GM19099 (cell line): ENCODE measurements at regions not wholly inside any gene's neighbourhood (a gene's known extent, or its start where the extent isn't known, plus 50 kb on each side); places are given as distances from the start of the nearest gene placed in this dataset.

Source experiments
- POLR2A ChIP-seq: IDR thresholded peaks from 3 replicates; pipeline ENCODE4 v1.6.1; 2011; ENCODE audit warnings: low read depth; ENCODE audit not compliant: insufficient read length; ENCODE audit errors: extremely low read depth

DNA sequence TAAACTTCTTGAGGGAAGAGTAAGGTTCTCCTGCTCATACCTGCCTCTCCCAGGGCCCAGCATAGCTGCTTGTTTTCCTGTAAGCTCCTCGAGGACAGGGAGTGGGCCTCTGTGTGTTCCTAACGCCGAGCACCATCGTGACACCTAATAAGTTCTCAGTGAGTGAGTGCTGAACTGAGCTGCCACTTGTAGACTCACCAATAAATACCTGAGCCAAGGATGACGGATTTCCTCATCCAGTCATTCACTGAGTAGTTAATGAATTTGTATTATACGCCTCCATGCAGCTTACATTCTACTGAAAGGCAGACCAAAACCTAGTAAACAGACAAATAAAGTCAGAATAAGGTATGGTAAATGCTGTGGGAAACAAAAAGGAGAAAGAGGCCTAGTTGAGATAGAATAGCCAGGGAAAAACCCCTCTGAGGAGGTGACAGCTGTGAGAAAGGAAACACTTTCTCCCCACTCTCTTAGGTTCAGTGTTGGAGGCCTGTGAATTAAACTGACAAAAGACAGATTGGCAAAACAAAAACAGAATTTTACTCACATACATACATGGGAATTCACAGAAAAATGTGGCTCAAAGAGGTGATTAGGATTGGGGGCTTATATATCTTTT, 138.6 kb downstream of the B3GNT2 start:
- TF ChIP-seq POLR2A = no peak

DNA sequence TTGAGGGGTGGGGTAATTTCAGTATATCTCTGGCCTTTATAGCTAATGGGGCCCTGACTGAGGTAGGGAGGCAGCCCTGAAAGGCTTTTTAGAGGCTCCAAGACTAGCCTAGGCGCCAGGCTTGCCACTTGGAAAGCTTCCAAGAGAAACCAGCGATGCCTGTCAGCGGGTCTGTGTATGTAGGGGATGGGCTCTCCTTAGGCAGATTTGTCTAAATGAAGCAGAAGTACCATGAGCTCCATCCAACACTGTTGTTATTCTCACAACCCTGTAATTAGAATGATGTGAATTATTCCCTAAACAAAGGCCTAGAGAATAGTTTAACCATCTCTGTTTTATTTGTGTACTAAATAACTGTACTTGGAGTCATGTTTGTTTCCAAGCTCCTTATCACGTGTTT, 138.1 kb downstream of the B3GNT2 start:
- no peak for TF ChIP-seq POLR2A

DNA sequence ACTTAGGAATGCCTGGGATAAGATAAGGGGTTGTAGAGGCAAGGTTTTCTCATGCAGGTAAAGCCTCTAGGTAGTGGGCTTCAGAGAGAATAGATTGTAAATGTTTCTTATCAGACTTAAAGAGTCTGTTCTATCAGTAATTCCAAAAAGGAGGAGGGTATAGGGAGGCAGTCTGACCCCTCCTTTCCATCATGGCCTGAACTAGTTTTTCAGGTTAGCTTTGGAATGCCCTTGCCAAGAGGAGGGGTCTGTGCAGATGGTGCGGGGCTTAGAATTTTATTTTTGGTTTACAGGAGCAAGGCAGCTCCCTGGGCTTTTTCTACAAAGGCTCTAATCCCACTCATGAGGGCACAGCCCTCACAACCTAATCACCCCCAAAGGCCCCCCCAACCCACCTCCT, 135.0 kb downstream of the B3GNT2 start:
- no peak for TF ChIP-seq POLR2A

DNA sequence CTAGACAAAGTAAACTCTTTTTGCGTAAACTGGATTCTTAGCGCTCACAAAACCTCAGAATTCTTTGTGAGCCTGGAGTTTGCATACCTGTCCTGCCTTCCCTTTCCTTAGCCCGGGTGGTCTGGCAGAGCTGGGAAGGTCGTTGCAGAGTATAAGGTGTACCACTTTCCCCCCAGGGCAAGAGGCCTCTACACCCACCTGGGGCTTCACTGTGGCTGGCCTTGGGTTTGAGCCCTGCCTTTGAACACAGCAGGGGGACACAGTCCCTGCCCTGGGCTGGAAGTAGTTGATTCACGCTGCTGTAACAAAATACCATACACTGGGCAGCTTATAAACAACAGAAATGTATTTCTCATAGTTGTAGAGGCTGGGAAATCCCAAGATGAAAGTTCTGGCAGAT, 133.9 kb downstream of the B3GNT2 start:
- TF ChIP-seq POLR2A = no peak

DNA sequence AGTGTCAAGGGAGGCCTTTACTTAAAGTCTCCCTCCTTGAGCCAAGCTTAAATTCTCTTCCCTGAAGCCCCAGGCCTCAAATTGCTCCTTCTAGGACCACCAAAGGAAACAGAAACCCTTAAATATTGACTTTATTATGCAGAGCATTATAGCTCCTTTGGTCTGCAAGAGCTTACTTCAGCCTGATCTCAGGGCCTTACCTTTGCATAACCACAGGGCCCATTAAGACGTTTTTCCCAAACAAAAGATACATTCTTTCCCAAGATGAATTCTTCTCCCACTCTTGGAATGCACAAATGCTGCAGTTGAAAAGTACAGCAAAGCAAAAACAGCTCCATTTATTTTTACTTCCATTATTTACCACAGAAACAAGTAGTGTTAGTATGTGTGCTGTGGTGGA, 130.8 kb downstream of the B3GNT2 start:
- no peak for TF ChIP-seq POLR2A

DNA sequence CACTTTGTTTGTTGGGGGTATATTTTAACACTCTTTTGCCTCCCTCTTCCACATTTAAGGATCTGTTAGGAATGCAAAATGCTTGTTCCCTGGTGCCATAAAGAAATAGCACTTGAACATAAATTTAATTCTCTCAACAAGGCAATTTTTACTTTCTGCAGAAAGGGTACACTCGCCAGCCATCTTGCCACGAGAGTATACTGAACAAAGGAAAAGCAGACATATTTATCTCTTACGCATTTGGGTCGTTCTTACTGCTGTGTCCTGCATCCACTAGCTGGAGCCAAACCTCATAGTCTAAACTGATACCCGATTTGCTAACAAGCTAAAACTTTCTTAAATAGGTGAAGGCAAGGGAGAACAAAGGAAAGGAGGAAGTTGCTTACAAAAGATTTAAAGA, 129.5 kb downstream of the B3GNT2 start:
- TF ChIP-seq POLR2A = no peak

DNA sequence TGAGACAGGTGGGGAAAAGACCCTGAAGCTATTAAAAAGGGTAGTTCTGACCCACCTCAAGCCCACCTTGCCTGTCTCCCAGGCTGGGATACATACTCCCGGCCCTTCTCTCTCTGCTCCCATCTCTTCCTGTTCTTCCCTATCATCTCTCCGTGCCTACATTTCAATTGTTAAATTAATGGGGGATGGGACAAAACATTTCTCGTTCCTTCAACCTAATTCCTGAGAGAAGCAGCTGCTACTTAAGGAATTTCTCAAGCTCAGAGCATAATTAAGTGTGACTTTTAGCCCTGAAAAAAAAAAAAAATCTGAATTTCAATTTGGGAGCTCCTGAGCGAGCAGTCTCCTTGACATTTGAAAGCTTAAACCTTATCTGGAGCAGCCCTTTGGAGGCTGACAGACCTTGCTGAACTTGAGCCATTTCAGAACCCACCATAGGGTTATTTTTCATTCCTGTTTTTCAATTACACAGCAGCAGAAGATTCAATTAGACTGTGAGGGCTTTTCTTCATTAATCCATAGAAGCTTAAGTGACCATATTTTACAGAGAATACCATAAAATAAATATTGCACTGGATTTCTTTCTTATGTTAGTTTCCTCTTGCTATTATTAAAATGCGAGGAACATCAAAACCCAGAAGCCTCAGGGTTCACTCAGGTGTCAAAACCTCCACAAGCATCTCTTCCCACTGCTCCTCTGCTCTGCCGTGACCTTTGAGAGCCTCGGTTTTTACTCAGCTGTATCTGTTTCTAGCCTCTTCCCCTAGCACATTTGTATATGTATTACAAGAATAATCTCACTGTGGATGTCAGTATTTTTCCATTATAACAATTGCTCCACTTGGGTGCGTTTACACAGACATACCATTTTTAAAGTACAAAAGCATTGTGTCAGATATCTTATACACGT, 125.7 kb downstream of the B3GNT2 start:
- TF ChIP-seq POLR2A = no peak

DNA sequence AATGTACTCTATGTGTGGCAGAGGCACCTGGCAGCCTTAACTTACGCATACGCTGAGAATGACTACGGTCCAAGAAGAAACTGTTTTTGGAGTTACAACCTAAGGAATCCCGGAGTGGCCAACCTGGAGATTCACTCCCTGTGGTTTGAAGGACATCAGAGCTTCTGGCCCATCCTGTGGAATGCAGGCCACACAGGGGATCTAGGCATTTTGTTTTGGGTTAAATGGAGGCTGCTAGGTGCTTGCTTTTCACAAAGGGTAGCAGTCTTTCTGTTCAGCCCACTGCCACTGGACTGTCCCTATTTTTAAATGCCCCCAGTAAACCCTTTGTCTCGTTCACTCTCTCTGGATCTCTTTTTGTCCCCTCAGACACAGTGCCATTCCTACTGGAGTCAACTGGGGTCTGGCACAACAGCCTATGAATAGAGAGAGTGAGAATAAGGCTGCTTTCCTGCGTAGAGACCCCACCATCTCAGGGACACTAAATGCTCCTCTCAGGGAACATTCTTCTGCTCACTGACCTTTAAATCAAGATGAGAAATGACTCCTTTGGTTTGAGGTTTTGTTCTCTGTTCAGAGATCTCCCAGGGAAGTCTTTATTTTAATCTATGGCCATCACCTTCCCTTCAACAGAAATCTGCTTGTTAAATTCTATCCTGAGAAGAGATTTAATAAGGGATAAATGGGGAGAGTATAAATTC, 124.9 kb downstream of the B3GNT2 start:
- no peak for TF ChIP-seq POLR2A

DNA sequence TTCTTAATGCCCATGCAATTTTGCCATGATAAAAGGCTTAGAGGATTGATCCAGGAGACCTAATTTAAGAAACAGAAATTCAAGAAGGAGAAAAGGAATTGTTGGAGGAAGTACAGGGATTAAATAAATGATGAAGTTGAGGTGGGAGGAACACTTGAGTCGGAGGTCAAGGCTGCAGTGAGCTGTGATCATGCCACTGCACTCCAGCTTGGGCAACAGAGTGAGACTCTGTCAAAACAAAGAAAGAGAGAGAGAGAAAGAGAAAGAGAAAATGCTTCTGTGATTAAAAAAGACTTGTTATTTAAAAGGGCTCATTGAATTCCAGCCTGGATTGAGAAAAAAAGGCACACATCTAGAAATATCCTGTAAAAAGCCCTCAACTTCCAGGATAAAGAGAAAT, 123.2 kb downstream of the B3GNT2 start:
- TF ChIP-seq POLR2A = no peak

DNA sequence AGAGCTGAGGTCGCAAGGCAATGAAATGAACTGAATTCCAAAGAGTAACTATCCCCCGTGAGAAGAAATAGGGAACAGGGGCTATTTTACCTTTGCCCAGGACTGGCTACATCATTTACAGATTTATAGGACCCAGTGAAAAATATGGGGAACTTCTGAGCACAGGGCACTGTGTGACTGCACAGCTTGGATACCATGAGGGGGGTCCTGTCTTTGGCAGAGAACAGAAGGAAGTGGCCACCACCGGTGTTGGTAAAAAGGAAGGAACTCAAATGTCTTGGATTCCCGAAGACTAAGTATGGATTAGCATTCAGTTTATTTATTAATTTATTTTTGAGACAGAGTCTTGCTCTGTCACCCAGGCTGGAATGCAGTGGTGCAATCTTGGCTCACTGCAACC, 119.6 kb downstream of the B3GNT2 start:
- no peak for TF ChIP-seq POLR2A

DNA sequence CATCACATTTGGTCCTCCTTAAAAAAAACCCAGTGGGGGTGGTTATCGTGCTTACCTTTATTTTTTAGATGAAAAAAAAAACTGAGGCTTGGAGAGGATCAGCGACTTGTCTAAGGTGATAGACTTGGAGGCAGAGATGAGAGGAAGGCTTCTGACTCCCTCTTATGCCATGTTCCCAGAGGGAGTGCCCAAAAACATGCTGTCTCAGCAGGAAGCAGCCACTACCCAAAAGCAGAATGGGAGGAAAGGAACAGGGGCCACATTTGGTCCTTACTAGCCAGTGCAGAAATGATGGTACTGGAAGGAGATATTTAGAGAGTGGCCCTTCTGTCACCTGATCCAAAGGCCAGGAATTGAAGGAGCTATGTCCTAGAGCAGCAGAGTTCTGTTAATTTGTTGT, 118.4 kb downstream of the B3GNT2 start:
- TF ChIP-seq POLR2A = no peak

DNA sequence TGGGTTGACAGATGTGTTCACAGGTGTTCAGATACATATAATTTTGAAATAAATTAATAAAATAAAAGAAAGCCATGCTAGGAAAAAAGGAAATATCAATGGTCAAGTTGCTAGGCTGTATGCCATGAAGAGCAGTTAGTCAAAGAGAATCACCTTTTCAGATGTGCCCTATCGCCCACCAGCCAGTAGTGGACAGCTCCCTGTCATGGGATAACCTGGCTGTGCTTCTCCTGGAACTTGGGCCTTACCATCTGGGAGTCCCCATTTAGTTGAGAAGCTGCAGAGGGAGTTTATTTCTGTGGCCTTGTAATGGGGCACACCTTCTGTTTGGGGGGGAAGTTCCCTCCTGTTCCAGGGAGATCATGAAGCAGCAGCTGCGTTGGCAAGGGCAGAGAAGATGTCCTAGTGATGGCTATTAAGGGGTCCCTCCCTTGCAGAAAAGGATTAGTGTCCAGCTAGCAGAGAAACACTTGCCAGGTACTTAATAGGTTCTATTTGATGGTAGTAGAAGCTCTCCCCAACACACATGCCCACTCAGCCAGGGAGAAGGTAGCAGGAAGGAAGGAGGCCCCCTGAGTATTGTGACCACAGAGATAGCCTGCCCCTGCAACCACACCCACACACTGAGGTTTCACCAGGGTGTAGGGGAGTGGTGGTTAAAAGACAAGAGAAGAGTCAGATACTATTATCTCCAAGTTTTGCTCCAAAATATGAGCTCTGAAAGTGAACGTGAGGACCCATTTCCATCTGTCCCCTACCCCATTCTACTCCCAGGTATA, 117.7 kb downstream of the B3GNT2 start:
- TF ChIP-seq POLR2A = no peak

DNA sequence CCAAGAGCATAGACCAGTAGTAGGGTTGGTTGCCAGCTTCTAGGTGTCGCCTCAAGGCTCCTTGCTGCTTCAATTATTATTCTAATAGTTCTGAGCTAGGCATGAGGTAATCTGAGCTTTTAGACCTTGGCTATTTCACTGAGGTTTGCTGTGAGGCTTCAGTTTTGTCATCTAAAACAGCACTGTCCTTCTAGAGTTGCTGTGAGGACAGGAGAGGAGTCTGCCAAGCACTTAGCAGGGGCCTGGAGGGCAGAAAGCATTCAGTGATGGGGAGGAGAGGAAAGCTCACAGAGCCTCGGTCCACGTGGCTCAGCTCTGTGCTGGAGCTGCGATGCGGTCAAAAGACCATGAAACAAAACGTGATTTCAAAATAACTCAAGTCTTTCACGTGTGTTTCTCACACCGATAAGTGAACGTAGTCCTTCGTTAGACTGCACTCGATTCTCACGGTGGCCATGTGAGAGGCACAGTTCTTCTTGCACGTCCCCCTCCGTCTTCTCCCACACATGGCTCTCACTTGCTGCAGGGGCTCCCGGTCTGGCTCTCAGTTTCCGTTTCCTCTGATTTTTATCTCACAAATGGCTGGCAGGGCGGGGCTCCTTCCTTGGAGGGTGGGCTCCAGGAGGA, 113.7 kb downstream of the B3GNT2 start:
- TF ChIP-seq POLR2A = peak; percentile 41

DNA sequence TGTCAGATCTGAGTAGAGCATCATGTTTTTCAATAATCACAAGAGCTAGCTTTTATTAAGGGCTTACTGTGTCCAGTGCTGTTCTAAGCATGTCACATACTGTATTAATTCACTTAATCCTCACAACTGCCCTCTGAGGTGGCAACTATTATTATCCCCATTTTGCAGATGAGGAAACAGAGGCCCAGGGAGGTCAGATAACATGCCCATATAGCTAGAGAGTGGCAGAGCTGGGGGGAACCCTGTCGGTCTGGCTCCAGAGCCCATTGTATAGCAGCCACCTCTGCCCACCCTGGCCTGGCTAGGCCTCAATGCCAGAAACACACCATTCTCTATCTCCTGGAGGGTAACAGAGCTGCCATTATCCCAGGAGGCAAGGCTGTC, 113.2 kb downstream of the B3GNT2 start:
- no peak for TF ChIP-seq POLR2A
